ENCODE measurements at regions not wholly inside any gene's neighbourhood (a gene's known extent, or its start where the extent isn't known, plus 50 kb on each side); places are given as distances from the start of the nearest gene placed in this dataset.

- no peak for TF ChIP-seq CTCF (IDR thresholded peaks at IDR 0.05)
- TF ChIP-seq ZFX (IDR thresholded peaks at IDR 0.05; ENCODE audit: borderline replicate concordance): no peak
- H3K27ac ChIP-seq: no peak overlapping the region
Observed at GRCh38 chr2:194725169-194725568, 931.9 kb upstream of the SLC39A10 start.

- no peak overlapping the region for H3K27ac ChIP-seq
- no peak for TF ChIP-seq ZFX (IDR thresholded peaks at IDR 0.05; ENCODE audit: borderline replicate concordance)
- no peak for TF ChIP-seq CTCF (IDR thresholded peaks at IDR 0.05)
Observed at GRCh38 chr2:194723446-194723845, 933.6 kb upstream of the SLC39A10 start.

GRCh38 chr2:194721227-194721626 is 935.8 kb upstream of the SLC39A10 start:
- TF ChIP-seq CTCF (IDR thresholded peaks at IDR 0.05) (no peak), ZFX (IDR thresholded peaks at IDR 0.05; ENCODE audit: borderline replicate concordance) (no peak)
- H3K27ac ChIP-seq: no peak overlapping the region

- TF ChIP-seq CTCF (IDR thresholded peaks at IDR 0.05) (no peak), ZFX (IDR thresholded peaks at IDR 0.05; ENCODE audit: borderline replicate concordance) (no peak)
- H3K27ac ChIP-seq: no peak overlapping the region
Observed at GRCh38 chr2:194720462-194720861, 936.6 kb upstream of the SLC39A10 start.

- no peak overlapping the region for H3K27ac ChIP-seq
- TF ChIP-seq CTCF (IDR thresholded peaks at IDR 0.05): no peak
- no peak for TF ChIP-seq ZFX (IDR thresholded peaks at IDR 0.05; ENCODE audit: borderline replicate concordance)
Observed at GRCh38 chr2:194718881-194719280, 938.1 kb upstream of the SLC39A10 start.

GRCh38 chr2:194714541-194714940 is 942.5 kb upstream of the SLC39A10 start:
- no peak for TF ChIP-seq ZFX (IDR thresholded peaks at IDR 0.05; ENCODE audit: borderline replicate concordance)
- H3K27ac ChIP-seq: no peak overlapping the region

- TF ChIP-seq ZFX (IDR thresholded peaks at IDR 0.05; ENCODE audit: borderline replicate concordance) (no peak), CTCF (IDR thresholded peaks at IDR 0.05) (no peak)
- no peak overlapping the region for H3K27ac ChIP-seq
Observed at GRCh38 chr2:194709840-194710239, 947.2 kb upstream of the SLC39A10 start.

- no peak overlapping the region for H3K27ac ChIP-seq
- no peak for TF ChIP-seq CTCF (IDR thresholded peaks at IDR 0.05)
- no peak for TF ChIP-seq ZFX (IDR thresholded peaks at IDR 0.05; ENCODE audit: borderline replicate concordance)
Observed at GRCh38 chr2:194706179-194706578, 950.8 kb upstream of the SLC39A10 start.

Data from 22Rv1 (cell line).